ENCODE measurements at regions not wholly inside any gene's neighbourhood (a gene's known extent, or its start where the extent isn't known, plus 50 kb on each side); places are given as distances from the start of the nearest gene placed in this dataset.

DNA sequence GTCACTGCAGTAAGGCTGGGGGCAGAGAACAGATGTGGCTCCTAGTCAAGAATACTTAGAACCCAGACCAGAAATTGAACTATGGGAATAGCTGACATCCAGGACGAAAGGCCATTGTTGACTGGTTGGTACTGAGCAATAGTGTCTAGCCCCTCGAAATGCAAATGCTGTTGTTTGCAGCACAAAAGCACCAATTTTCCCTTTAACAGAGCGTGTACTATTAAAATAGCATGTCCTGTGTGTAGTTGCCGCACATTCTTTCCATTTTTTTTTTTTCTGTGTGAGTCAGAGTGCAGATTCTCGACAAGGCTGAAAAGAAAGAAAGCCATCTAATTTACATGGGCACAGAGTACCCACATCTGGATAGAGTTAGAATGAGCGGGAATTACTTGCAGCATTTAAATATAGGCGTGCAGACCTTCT lies 302.4 kb downstream of the PTEN start:
- FAIRE-seq, result no peak
- H3K4me3 ChIP-seq (ENCODE audit: extremely low read depth in 1 of 4, insufficient read depth in 2 of 4, low read depth in 3 of 4, low read length in 4 of 4), result no peak overlapping the region
- H2BK15ac ChIP-seq (ENCODE audit: low read length), result no peak overlapping the region
- ChIA-PET POLR2A (ENCODE audit: partially characterized antibody) (no interaction called here), CTCF (ENCODE audit: partially characterized antibody) (no interaction called here)
- no peak overlapping the region for H3K18ac ChIP-seq (ENCODE audit: extremely low read depth, low read length)
- no peak overlapping the region for H4K8ac ChIP-seq (ENCODE audit: extremely low read depth, insufficient read depth, low read length)
- peaks cover 0 to 3% (median 0%) of the 10 kb centered on the region in 4 experiments; a peak in 1 of 7 replicates for H3K4me1 ChIP-seq (replicated peaks in 1 of 4; ENCODE audit: control insufficient read depth in 3 of 4, insufficient read depth in 4 of 4, low read length in 3 of 4)
- no peak overlapping the region for H3K9ac ChIP-seq (replicated peaks in 1 of 4; ENCODE audit: extremely low read depth in 1 of 4, low read depth in 3 of 4, low read length in 3 of 4)
- H3K27ac ChIP-seq (ENCODE audit: low read depth, low read length), result no peak overlapping the region
- H3K79me2 ChIP-seq (ENCODE audit: control insufficient read depth in 1 of 2, insufficient read depth in 2 of 2, low read length in 2 of 2), result no peaks in the 10 kb centered on the region
- no peak overlapping the region for H2AK5ac ChIP-seq (ENCODE audit: low read depth, low read length)
- no peak overlapping the region for H2BK12ac ChIP-seq (ENCODE audit: low read depth, low read length)
- H3K56ac ChIP-seq (replicated peaks; ENCODE audit: insufficient read length, low read depth, low read length), result no peak overlapping the region
- no peaks in the 10 kb centered on the region for H3K79me1 ChIP-seq (ENCODE audit: low read depth, low read length)
- H3K27me3 ChIP-seq (replicated peaks in 1 of 4; ENCODE audit: control insufficient read depth in 3 of 4, extremely low read depth in 1 of 4, insufficient read depth in 3 of 4, low read length in 3 of 4), result no peaks in the 10 kb centered on the region
- no peak overlapping the region for H2BK20ac ChIP-seq (ENCODE audit: low read length)
- H2AFZ ChIP-seq (ENCODE audit: low read length), result no peak overlapping the region
- H2BK120ac ChIP-seq (replicated peaks; ENCODE audit: low read depth, low read length), result no peak overlapping the region
- H3K23ac ChIP-seq (ENCODE audit: insufficient read length), result no peak overlapping the region
- H3K4me2 ChIP-seq (ENCODE audit: insufficient read depth in 1 of 2, low read depth in 2 of 2, low read length in 2 of 2), result no peak overlapping the region
- H3K14ac ChIP-seq (ENCODE audit: insufficient read length), result no peak overlapping the region
- 95% methylated on average over 7 of the region's 7 CpGs; no CpG with 5 or more reads in 1 of the 2 experiments for WGBS, 2 experiments (ENCODE audit: extremely low coverage in 1 of 2, insufficient coverage in 1 of 2, insufficient read length in 1 of 2, insufficient replicate concordance in 2 of 2, low coverage in 1 of 2, low lambda C conversion rate in 2 of 2, missing lambda C conversion rate in 1 of 2)
- H3K36me3 ChIP-seq (ENCODE audit: control insufficient read depth in 2 of 4, insufficient read depth in 4 of 4, low read length in 3 of 4), result no peaks in the 10 kb centered on the region
- H4K5ac ChIP-seq (ENCODE audit: insufficient read length, low read depth, low read length), result no peak overlapping the region
- no peak for DNase-seq (ENCODE audit: low read depth in 1 of 2, low spot score in 2 of 2)
- H3K9me3 ChIP-seq (ENCODE audit: insufficient read depth in 2 of 2, low read depth in 1 of 2, low read length in 1 of 2), result no peaks in the 10 kb centered on the region; a peak in 1 of 4 replicates
- H3K23me2 ChIP-seq (ENCODE audit: low read depth, low read length), result no peaks in the 10 kb centered on the region
- H2BK5ac ChIP-seq (ENCODE audit: low read depth, low read length), result no peak overlapping the region
- H4K20me1 ChIP-seq (replicated peaks in 1 of 2; ENCODE audit: control insufficient read depth in 1 of 2, insufficient read depth in 2 of 2, low read length in 2 of 2), result no peaks in the 10 kb centered on the region
- no peak overlapping the region for H4K91ac ChIP-seq (replicated peaks; ENCODE audit: insufficient read length, low read length)
- no peak overlapping the region for H3K4ac ChIP-seq (replicated peaks; ENCODE audit: insufficient read length, low read depth, low read length)
- TF ChIP-seq RNF2 (IDR thresholded peaks at IDR 0.05; ENCODE audit: borderline replicate concordance, low read depth, low read length, missing control alignments, poor library complexity, severe bottlenecking) (no peak), SIX5 (IDR thresholded peaks at IDR 0.05; ENCODE audit: low read depth, low read length) (no peak), SP4 (IDR thresholded peaks at IDR 0.05; ENCODE audit: low read length) (no peak), RBBP5 (IDR thresholded peaks at IDR 0.05; ENCODE audit: borderline replicate concordance, low read depth, low read length) (no peak), CTBP2 (IDR thresholded peaks at IDR 0.05; ENCODE audit: borderline replicate concordance, insufficient read depth, insufficient read length, low read length) (no peak), GTF2F1 (IDR thresholded peaks at IDR 0.05; ENCODE audit: borderline replicate concordance, low read depth, low read length) (no peak), TAF7 (optimal IDR thresholded peaks at IDR 0.05; ENCODE audit: borderline replicate concordance, low read depth, low read length) (no peak), POLR2AphosphoS5 (IDR thresholded peaks at IDR 0.05; ENCODE audit: low read depth, low read length) (no peak), NRF1 (IDR thresholded peaks at IDR 0.05; ENCODE audit: low read depth, low read length) (no peak), KDM4A (IDR thresholded peaks at IDR 0.05; ENCODE audit: low read depth, low read length, severe bottlenecking) (no peak), TCF12 (IDR thresholded peaks at IDR 0.05; ENCODE audit: low read depth, low read length) (no peak), ZNF274 (IDR thresholded peaks at IDR 0.05; ENCODE audit: borderline replicate concordance, extremely low read depth, low read length) (no peak), BACH1 (IDR thresholded peaks at IDR 0.05; ENCODE audit: low read length) (no peak), CHD2 (IDR thresholded peaks at IDR 0.05; ENCODE audit: low read length) (no peak)
- TF ChIP-seq, protein P1, sequence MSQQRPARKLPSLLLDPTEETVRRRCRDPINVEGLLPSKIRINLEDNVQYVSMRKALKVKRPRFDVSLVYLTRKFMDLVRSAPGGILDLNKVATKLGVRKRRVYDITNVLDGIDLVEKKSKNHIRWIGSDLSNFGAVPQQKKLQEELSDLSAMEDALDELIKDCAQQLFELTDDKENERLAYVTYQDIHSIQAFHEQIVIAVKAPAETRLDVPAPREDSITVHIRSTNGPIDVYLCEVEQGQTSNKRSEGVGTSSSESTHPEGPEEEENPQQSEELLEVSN (IDR thresholded peaks at IDR 0.05), result no peak

Measured in H1 (cell line).